Esophagus squamous epithelium (tissue), 5 donors: ENCODE measurements at regions not wholly inside any gene's neighbourhood (a gene's known extent, or its start where the extent isn't known, plus 50 kb on each side); places are given as distances from the start of the nearest gene placed in this dataset.
"Not testable (repeated sequence)": the region's sequence is repeated elsewhere in the genome, so short reads cannot be mapped to it uniquely, and the experiment has no call there.

Experiments used
- DNase-seq: peaks from one replicate; lab custom pipeline; 2025; lab: John Stamatoyannopoulos, UW
- H3K27ac ChIP-seq, 4 donors: fragments of 200-600 bp; sonication (generic); one replicate each; pipeline ENCODE4 v1.5.1; 2016 to 2019; ENCODE audit warnings: mild to moderate bottlenecking in 1 of 4
- H3K27me3 ChIP-seq, 4 donors: fragments of 200-600 bp; sonication (generic); 1 replicate in 3 of 4; 2 replicates in 1 of 4; pipeline versions ENCODE4 v1.5.1 to v1.6.0; 2017 to 2021; ENCODE audit warnings: antibody characterized with exemption in 1 of 4
- H3K36me3 ChIP-seq, 3 donors: fragments of 200-600 bp; sonication (generic); one replicate each; pipeline ENCODE4 v1.5.1; 2016 to 2019
- H3K4me1 ChIP-seq, 3 donors: fragments of 200-600 bp; sonication (generic); one replicate each; pipeline ENCODE4 v1.5.1; 2017 to 2019
- H3K4me3 ChIP-seq, 4 donors: fragments of 200-600 bp; sonication (generic); 1 replicate in 3 of 4; 2 replicates in 1 of 4; pipeline ENCODE4 v1.5.1; 2016 to 2019; ENCODE audit warnings: mild to moderate bottlenecking in 2 of 4, moderate library complexity in 1 of 4
- H3K9me3 ChIP-seq, 3 donors: fragments of 200-600 bp; sonication (generic); one replicate each; pipeline ENCODE4 v1.5.1; 2016 to 2019
- POLR2A ChIP-seq, 4 donors: fragments of 450-650 bp; IDR thresholded peaks; one replicate each; pipeline ENCODE4 v1.6.1; 2017; ENCODE audit warnings: antibody characterized with exemption in 4 of 4, mild to moderate bottlenecking in 4 of 4, moderate library complexity in 3 of 4
- WGBS, 2 donors: methylation state at CpG; one replicate each; pipeline ENCODE4 v1.1.5; 2018; 5-methylcytosine and 5-hydroxymethylcytosine counted together
- intact Hi-C: fragments of 100-400 bp; cut with DNase I; formaldehyde crosslinking; loops from one replicate; pipeline ENCODE4 v1.15.0; 2022
- TF ChIP-seq, protein P1 (sequence below), 6 experiments: fragments of 450-650 bp in 4 of 6; fragments of 200-600 bp in 2 of 6; sonication (generic) in 2 of 6; IDR thresholded peaks; one replicate each; pipeline ENCODE4 v1.5.1; 2016 to 2019; ENCODE audit warnings: antibody characterized with exemption in 6 of 6, mild to moderate bottlenecking in 4 of 6, moderate library complexity in 4 of 6
- donor health status: DM: yes; HTN: yes; CAD: no.

- intact Hi-C loops, result no loop called here
- WGBS, 2 donors, result 68 to 79% methylated on average over 5 of the region's 5 CpGs
Observed at GRCh38 chr13:73808318-73808717, 325.9 kb downstream of the KLF12 start.

DNA sequence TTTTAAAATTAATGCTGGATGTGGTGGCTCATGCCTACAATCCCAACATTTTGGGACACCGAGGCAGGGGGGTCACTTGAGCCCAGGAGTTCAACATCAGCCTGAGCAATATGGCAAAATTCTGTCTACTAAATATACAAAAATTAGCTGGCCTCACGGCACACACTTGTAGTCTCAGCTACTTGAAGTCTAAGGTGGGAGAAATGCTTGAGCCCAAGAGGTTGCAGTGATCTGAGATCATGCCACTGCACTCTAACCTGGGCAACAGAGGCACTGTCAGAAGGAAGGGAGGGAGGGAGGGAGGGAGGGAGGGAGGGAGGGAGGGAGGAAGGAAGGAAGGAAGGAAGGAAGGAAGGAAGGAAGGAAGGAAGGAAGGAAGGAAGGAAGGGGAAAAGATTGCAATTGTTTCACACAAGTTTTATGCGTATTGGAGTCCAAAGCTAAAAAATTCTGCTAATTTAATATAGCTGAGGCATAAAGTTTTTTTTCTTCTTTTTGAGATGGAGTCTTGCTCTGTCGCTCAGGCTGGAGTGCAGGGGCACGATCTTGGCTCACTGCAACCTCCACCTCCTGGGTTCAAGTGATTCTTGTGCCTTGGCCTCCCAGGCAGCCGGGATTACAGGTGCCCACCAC is 328.8 kb downstream of the KLF12 start:
- WGBS, 2 donors, result 89 to 96% methylated on average over 6 of the region's 6 CpGs
- intact Hi-C loops, result not testable (repeated sequence)

More at GRCh38 chr13:73808318-73808717, 325.9 kb downstream of the KLF12 start:
- DNase-seq, result no peak
- TF ChIP-seq POLR2A (IDR thresholded peaks at IDR 0.05), result no peak
- TF ChIP-seq, protein P1, sequence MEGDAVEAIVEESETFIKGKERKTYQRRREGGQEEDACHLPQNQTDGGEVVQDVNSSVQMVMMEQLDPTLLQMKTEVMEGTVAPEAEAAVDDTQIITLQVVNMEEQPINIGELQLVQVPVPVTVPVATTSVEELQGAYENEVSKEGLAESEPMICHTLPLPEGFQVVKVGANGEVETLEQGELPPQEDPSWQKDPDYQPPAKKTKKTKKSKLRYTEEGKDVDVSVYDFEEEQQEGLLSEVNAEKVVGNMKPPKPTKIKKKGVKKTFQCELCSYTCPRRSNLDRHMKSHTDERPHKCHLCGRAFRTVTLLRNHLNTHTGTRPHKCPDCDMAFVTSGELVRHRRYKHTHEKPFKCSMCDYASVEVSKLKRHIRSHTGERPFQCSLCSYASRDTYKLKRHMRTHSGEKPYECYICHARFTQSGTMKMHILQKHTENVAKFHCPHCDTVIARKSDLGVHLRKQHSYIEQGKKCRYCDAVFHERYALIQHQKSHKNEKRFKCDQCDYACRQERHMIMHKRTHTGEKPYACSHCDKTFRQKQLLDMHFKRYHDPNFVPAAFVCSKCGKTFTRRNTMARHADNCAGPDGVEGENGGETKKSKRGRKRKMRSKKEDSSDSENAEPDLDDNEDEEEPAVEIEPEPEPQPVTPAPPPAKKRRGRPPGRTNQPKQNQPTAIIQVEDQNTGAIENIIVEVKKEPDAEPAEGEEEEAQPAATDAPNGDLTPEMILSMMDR (IDR thresholded peaks at IDR 0.05), result no peak
- Histone ChIP-seq H3K9me3 (no peaks in the 10 kb centered on the region), H3K4me1 (no peaks in the 10 kb centered on the region), H3K4me3 (no peak overlapping the region), H3K27me3 (no peaks in the 10 kb centered on the region), H3K36me3 (no peaks in the 10 kb centered on the region), H3K27ac (no peak overlapping the region)

DNA sequence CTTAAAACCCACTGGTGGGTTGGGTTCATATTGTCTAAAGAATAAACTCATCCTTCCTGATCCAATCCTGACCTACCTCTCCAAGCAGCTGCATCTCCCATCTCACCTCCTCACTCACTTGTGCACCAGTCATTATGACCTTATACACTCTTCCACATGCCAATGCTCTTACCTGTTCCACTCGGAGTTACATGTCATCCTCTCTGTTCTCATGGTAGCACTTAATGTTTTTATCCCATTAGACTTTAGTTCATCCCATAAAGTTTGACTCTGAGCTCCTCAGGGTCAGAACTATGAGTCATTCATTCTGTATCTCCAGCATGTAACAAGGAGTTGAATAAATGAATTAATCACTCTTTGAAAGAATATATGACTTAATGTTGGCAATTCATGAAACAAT is 330.2 kb downstream of the KLF12 start:
- no peak for TF ChIP-seq POLR2A (IDR thresholded peaks at IDR 0.05)
- TF ChIP-seq, protein P1 (IDR thresholded peaks at IDR 0.05), result no peak
- no peaks in the 10 kb centered on the region for H3K4me1 ChIP-seq
- H3K27me3 ChIP-seq, result no peaks in the 10 kb centered on the region
- no peak overlapping the region for H3K4me3 ChIP-seq
- DNase-seq, result no peak
- WGBS, 2 donors, result 41 to 52% methylated on average over 1 of the region's 1 CpG
- H3K27ac ChIP-seq, result no peak overlapping the region
- no peaks in the 10 kb centered on the region for H3K36me3 ChIP-seq
- no peaks in the 10 kb centered on the region for H3K9me3 ChIP-seq
- intact Hi-C loops, result no loop called here

More for the DNA sequence above, 328.8 kb downstream of the KLF12 start:
- not testable (repeated sequence) for H3K4me1 ChIP-seq, H3K9me3 ChIP-seq, H3K27ac ChIP-seq, H3K4me3 ChIP-seq, DNase-seq, H3K27me3 ChIP-seq, H3K36me3 ChIP-seq

- Histone ChIP-seq H3K9me3 (no peaks in the 10 kb centered on the region), H3K36me3 (no peaks in the 10 kb centered on the region), H3K4me1 (no peaks in the 10 kb centered on the region), H3K4me3 (no peak overlapping the region), H3K27me3 (no peaks in the 10 kb centered on the region), H3K27ac (no peak overlapping the region)
- 65 to 80% methylated on average over 2 of the region's 2 CpGs for WGBS, 2 donors
- no peak for TF ChIP-seq POLR2A (IDR thresholded peaks at IDR 0.05)
- TF ChIP-seq, protein P1 (IDR thresholded peaks at IDR 0.05), result no peak
- intact Hi-C loops, result no loop called here
- DNase-seq, result no peak
Observed at GRCh38 chr13:73800011-73800410, 334.2 kb downstream of the KLF12 start.

DNA sequence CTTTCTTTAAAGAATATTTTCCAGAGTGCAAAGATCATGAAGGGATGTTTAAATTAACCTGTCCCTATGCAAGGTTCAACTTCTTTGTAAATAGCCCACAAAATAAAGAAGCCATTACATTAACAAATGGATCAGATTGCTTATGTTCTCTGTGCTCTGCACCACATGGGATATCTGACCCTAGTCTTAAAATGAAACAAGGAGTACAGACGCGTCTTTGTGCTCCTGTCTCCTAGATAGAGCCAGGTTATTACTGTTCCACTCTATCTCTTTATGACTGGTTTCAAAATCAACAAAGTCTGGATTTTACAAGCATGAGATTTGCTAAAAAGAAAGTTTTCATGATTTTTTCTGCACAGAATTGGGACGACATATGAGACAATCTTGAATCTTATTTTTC is 339.4 kb downstream of the KLF12 start:
- H3K9me3 ChIP-seq, result no peaks in the 10 kb centered on the region
- 81 to 94% methylated on average over 3 of the region's 3 CpGs for WGBS, 2 donors

More for the DNA sequence above, 339.4 kb downstream of the KLF12 start:
- Histone ChIP-seq H3K27me3 (no peaks in the 10 kb centered on the region), H3K27ac (no peak overlapping the region), H3K4me3 (no peak overlapping the region), H3K36me3 (no peaks in the 10 kb centered on the region), H3K4me1 (no peaks in the 10 kb centered on the region)
- intact Hi-C loops, result no loop called here
- TF ChIP-seq, protein P1 (IDR thresholded peaks at IDR 0.05), result no peak
- no peak for TF ChIP-seq POLR2A (IDR thresholded peaks at IDR 0.05)
- DNase-seq, result no peak
